ENCODE measurements at regions not wholly inside any gene's neighbourhood (a gene's known extent, or its start where the extent isn't known, plus 50 kb on each side); places are given as distances from the start of the nearest gene placed in this dataset.

- H3K4me3 Mint-ChIP-seq: no peak overlapping the region
- no peak overlapping the region for H3K27ac Mint-ChIP-seq
- peaks cover 6% of the 10 kb centered on the region; the same call in 1 of the 2 replicates for H3K36me3 Mint-ChIP-seq (ENCODE audit: low read depth)
- no peaks in the 10 kb centered on the region for H3K4me1 Mint-ChIP-seq (ENCODE audit: low read depth)
- H3K9me3 Mint-ChIP-seq: peaks cover 73% of the 10 kb centered on the region
- DNase-seq: no peak
- TF ChIP-seq CTCF (IDR thresholded peaks at IDR 0.05): no peak
- no peaks in the 10 kb centered on the region for H3K27me3 Mint-ChIP-seq (ENCODE audit: insufficient read depth)
Observed at GRCh38 chr4:30413915-30414314, 306.3 kb upstream of the PCDH7 start.

DNA sequence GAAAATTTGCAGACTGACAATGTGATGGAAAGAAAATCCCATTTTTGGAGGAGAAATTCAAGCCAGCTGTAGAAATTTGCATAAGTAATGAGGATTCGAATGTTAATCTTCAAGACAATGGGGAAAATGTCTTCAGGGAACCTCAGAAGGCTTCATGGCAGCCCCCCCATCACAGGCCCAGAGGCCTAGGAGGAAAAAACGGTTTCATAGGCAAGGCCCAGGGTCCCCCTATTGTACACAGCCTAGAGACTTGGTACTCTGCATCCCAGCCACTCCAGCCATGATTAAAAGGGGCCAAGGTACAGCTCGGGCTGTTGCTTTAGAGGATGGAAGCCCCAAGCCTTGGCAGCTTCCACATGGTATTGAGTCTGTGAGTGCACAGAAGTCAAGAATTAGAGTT, 303.6 kb upstream of the PCDH7 start:
- no peak overlapping the region for H3K27ac Mint-ChIP-seq
- H3K36me3 Mint-ChIP-seq (ENCODE audit: low read depth): peaks cover 6% of the 10 kb centered on the region; the same call in 1 of the 2 replicates
- H3K9me3 Mint-ChIP-seq: peaks cover 60% of the 10 kb centered on the region
- H3K4me1 Mint-ChIP-seq (ENCODE audit: low read depth): no peaks in the 10 kb centered on the region
- no peaks in the 10 kb centered on the region for H3K27me3 Mint-ChIP-seq (ENCODE audit: insufficient read depth)
- no peak for TF ChIP-seq CTCF (IDR thresholded peaks at IDR 0.05)
- H3K4me3 Mint-ChIP-seq: no peak overlapping the region
- no peak for DNase-seq

DNA sequence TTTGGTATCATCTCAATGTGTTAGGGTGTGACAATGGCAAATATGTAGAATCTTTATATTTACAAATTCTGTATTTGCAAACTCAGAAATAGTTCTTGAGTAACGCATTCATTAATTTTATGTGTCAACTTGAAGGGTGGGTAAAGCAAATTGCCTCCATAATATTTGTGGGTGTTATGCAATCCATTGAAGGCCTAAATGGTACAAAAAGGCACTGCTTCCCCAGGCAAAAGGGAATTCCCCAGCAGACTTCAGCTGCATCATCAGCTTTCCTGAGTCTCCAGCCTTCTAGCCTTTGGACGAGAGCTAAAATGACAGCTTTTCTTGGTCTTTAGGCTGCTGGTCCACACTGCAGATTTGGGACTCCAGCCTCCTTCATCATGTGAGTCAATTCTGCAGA, 292.2 kb upstream of the PCDH7 start:
- no peaks in the 10 kb centered on the region for H3K36me3 Mint-ChIP-seq (ENCODE audit: low read depth)
- no peak for TF ChIP-seq CTCF (IDR thresholded peaks at IDR 0.05)
- no peak overlapping the region for H3K4me3 Mint-ChIP-seq

GRCh38 chr4:30429813-30430761, 290.1 kb upstream of the PCDH7 start:
- H3K36me3 Mint-ChIP-seq (ENCODE audit: low read depth): no peaks in the 10 kb centered on the region
- DNase-seq: no peak
- peaks cover 18% of the 10 kb centered on the region for H3K9me3 Mint-ChIP-seq
- no peaks in the 10 kb centered on the region for H3K4me1 Mint-ChIP-seq (ENCODE audit: low read depth)
- no peak overlapping the region for H3K27ac Mint-ChIP-seq
- H3K27me3 Mint-ChIP-seq (ENCODE audit: insufficient read depth): no peaks in the 10 kb centered on the region
- TF ChIP-seq CTCF (IDR thresholded peaks at IDR 0.05): no peak
- no peak overlapping the region for H3K4me3 Mint-ChIP-seq

More for the DNA sequence above, 292.2 kb upstream of the PCDH7 start:
- Mint-ChIP-seq H3K27ac (no peak overlapping the region), H3K4me1 (ENCODE audit: low read depth) (no peaks in the 10 kb centered on the region), H3K27me3 (ENCODE audit: insufficient read depth) (no peaks in the 10 kb centered on the region), H3K9me3 (peaks cover 23% of the 10 kb centered on the region)
- no peak for DNase-seq

DNA sequence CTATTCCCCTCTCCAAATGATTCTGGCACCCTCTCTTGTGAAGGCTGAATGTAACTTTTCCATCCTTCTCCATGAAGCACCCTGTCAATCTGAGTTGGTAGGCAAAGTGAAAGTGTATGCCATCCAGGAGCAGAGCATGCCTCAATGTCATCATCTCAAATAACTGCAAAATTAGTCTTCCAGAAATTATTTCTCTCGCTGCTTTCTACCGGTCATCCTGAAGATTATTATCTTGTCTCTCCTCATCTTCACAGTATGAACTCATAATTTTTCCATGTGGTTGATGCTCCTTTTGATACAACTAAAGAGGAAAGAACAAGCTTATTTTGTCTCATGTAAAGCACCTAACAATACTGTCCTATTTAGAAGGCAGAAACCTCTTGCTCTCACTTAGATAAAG, 285.5 kb upstream of the PCDH7 start:
- no peak overlapping the region for H3K27ac Mint-ChIP-seq
- H3K9me3 Mint-ChIP-seq: peaks cover 15% of the 10 kb centered on the region
- H3K4me1 Mint-ChIP-seq (ENCODE audit: low read depth): no peaks in the 10 kb centered on the region
- H3K4me3 Mint-ChIP-seq: no peak overlapping the region
- TF ChIP-seq CTCF (IDR thresholded peaks at IDR 0.05): no peak
- no peak for DNase-seq
- no peaks in the 10 kb centered on the region for H3K36me3 Mint-ChIP-seq (ENCODE audit: low read depth)
- no peaks in the 10 kb centered on the region for H3K27me3 Mint-ChIP-seq (ENCODE audit: insufficient read depth)

All from HFFc6 (cell line).